Trophoblast cell (in vitro differentiated cells and primary cell): ENCODE measurements at regions not wholly inside any gene's neighbourhood (a gene's known extent, or its start where the extent isn't known, plus 50 kb on each side); places are given as distances from the start of the nearest gene placed in this dataset.
"Not testable (repeated sequence)": the region's sequence is repeated elsewhere in the genome, so short reads cannot be mapped to it uniquely, and the experiment has no call there.

Experiments
- DNase-seq, 2 donors: peaks; one replicate each; pipeline ENCODE4 v3.0.0-alpha.2; 2016
- H2AFZ ChIP-seq: 2 replicates; pipeline ENCODE4 v1.6.1; 2013; ENCODE audit warnings: low read length, moderate library complexity, mild to moderate bottlenecking; ENCODE audit not compliant: insufficient read depth, poor library complexity
- H2AK5ac ChIP-seq: 2 replicates; pipeline ENCODE4 v1.6.1; 2013; ENCODE audit warnings: mild to moderate bottlenecking, low read length
- H2BK120ac ChIP-seq: 2 replicates; pipeline ENCODE4 v1.6.1; 2013; ENCODE audit warnings: low read length, mild to moderate bottlenecking, moderate library complexity; ENCODE audit not compliant: insufficient read depth, poor library complexity
- H2BK12ac ChIP-seq: 2 replicates; pipeline ENCODE4 v1.6.1; 2013; ENCODE audit warnings: mild to moderate bottlenecking, low read length, moderate library complexity
- H2BK5ac ChIP-seq: 2 replicates; pipeline ENCODE4 v1.6.1; 2013; ENCODE audit warnings: low read length, low read depth, moderate library complexity, mild to moderate bottlenecking; ENCODE audit not compliant: poor library complexity
- H3K14ac ChIP-seq: 2 replicates; pipeline ENCODE4 v1.6.1; 2013; ENCODE audit warnings: mild to moderate bottlenecking, low read length
- H3K18ac ChIP-seq: 2 replicates; pipeline ENCODE4 v1.6.1; 2013; ENCODE audit warnings: mild to moderate bottlenecking, low read length
- H3K23ac ChIP-seq: 2 replicates; pipeline ENCODE4 v1.6.1; 2013; ENCODE audit warnings: low read length
- H3K27ac ChIP-seq: 2 replicates; pipeline ENCODE4 v1.5.1; 2013; ENCODE audit warnings: low read depth, mild to moderate bottlenecking, inconsistent platforms, low read length, moderate library complexity
- H3K27me3 ChIP-seq: 2 replicates; pipeline ENCODE4 v1.6.1; 2013; ENCODE audit warnings: inconsistent platforms, mild to moderate bottlenecking, low read length, moderate library complexity; ENCODE audit not compliant: insufficient read depth
- H3K36me3 ChIP-seq, 2 experiments: 1 replicate in 1 of 2; 2 replicates in 1 of 2; pipeline ENCODE4 v1.6.1; 2013; ENCODE audit warnings: low read length in 2 of 2, mild to moderate bottlenecking in 2 of 2, moderate library complexity in 1 of 2; ENCODE audit not compliant: insufficient read depth in 2 of 2, control insufficient read depth in 1 of 2
- H3K4ac ChIP-seq: 2 replicates; pipeline ENCODE4 v1.6.1; 2013; ENCODE audit warnings: low read depth, mild to moderate bottlenecking, low read length, moderate library complexity
- H3K4me1 ChIP-seq, 2 experiments: 1 replicate in 1 of 2; 2 replicates in 1 of 2; pipeline ENCODE4 v1.6.1; 2013; ENCODE audit warnings: low read length in 2 of 2, mild to moderate bottlenecking in 2 of 2, moderate library complexity in 1 of 2; ENCODE audit not compliant: insufficient read depth in 2 of 2, control insufficient read depth in 1 of 2
- H3K4me2 ChIP-seq: 2 replicates; pipeline ENCODE4 v1.6.1; 2013; ENCODE audit warnings: inconsistent platforms, mild to moderate bottlenecking, low read length, moderate library complexity
- H3K4me3 ChIP-seq: 2 replicates; pipeline ENCODE4 v1.5.1; 2013; ENCODE audit warnings: mild to moderate bottlenecking, low read depth, low read length, inconsistent platforms
- H3K79me1 ChIP-seq: one replicate; pipeline ENCODE4 v1.6.1; 2013; ENCODE audit warnings: low read length
- H3K79me2 ChIP-seq: 2 replicates; pipeline ENCODE4 v1.6.1; 2013; ENCODE audit warnings: low read length, mild to moderate bottlenecking; ENCODE audit not compliant: control insufficient read depth, insufficient read depth, poor library complexity
- H3K9ac ChIP-seq: 2 replicates; pipeline ENCODE4 v1.6.1; 2013; ENCODE audit warnings: mild to moderate bottlenecking, low read length
- H3K9me3 ChIP-seq: 2 replicates; pipeline ENCODE4 v1.6.1; 2013; ENCODE audit warnings: low read depth, mild to moderate bottlenecking, control low read depth, inconsistent platforms, low read length; ENCODE audit not compliant: insufficient read depth
- H4K12ac ChIP-seq: 2 replicates; pipeline ENCODE4 v1.6.1; 2013; ENCODE audit warnings: low read depth, mild to moderate bottlenecking, low read length, moderate library complexity
- H4K8ac ChIP-seq: 2 replicates; pipeline ENCODE4 v1.6.1; 2013; ENCODE audit warnings: low read depth, mild to moderate bottlenecking, low read length, moderate library complexity
- H4K91ac ChIP-seq: one replicate; pipeline ENCODE4 v1.6.1; 2013; ENCODE audit warnings: low read depth, mild to moderate bottlenecking, low read length, moderate library complexity
- WGBS: extraction: QIAGEN DNeasy Blood & Tissue Kit; methylation state at CpG from one replicate; pipeline ENCODE4 v1.1.7; 2013; ENCODE audit warnings: missing lambda C conversion rate; ENCODE audit not compliant: insufficient read length, insufficient coverage; ENCODE audit errors: extremely low coverage; 5-methylcytosine and 5-hydroxymethylcytosine counted together

DNA sequence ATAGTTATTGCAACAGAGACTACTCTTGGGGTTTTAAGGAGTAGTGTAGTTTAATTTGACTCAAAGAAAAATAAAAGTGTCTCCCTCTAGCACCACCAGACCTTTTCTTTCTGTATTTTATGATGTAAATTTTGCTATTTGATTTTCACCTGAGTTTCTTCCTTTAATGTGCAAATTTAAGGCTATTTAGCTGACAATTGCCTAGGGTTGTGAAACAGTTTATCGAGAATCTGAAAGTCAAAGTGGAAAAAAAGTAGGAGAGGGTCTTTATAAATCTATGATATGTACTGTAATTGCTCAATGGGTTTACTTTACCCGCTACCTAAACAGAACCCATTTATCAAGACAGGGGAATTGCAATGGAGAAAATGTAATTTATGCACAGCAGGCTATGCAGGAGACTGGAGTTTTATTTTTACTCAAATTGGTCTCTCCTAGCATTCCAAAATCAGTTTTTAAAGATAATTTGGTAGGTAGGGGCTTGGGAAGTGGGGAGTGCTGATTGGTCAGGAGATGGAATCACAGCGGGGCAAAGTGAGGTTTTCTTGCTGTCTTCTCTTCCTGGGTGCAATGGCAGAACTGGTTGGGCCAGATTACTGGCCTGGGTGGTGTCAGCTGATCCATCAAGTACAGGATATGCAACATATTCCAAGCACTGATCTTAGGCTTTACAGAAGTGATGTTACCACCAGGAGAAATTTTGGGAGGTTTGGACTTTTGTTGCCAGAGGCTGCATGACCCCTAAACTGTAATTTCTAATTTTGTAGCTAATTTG, 228.6 kb upstream of the TACR3 start:
- no CpG with 5 or more reads among the region's 3 CpGs for WGBS
- Histone ChIP-seq H3K36me3 (no peaks in the 10 kb centered on the region), H3K79me2 (no peaks in the 10 kb centered on the region), H2BK12ac (no peak overlapping the region), H3K9me3 (no peaks in the 10 kb centered on the region), H3K23ac (no peak overlapping the region), H2BK5ac (no peak overlapping the region), H4K8ac (peak overlapping the region; percentile 47), H3K18ac (no peak overlapping the region), H3K27ac (peak overlapping the region; percentile 26), H3K27me3 (no peaks in the 10 kb centered on the region), H3K79me1 (peaks cover 7% of the 10 kb centered on the region), H3K9ac (no peak overlapping the region), H4K12ac (no peak overlapping the region), H4K91ac (no peak overlapping the region), H3K4me1 (peaks cover 6 to 11% of the 10 kb centered on the region in 2 experiments), H3K4ac (no peak overlapping the region), H2BK120ac (no peak overlapping the region), H2AK5ac (no peak overlapping the region), H3K4me2 (peak overlapping the region; percentile 45), H3K14ac (no peak overlapping the region), H2AFZ (no peak overlapping the region), H3K4me3 (no peak overlapping the region)
- peak; percentile 33 to 73 for DNase-seq

DNA sequence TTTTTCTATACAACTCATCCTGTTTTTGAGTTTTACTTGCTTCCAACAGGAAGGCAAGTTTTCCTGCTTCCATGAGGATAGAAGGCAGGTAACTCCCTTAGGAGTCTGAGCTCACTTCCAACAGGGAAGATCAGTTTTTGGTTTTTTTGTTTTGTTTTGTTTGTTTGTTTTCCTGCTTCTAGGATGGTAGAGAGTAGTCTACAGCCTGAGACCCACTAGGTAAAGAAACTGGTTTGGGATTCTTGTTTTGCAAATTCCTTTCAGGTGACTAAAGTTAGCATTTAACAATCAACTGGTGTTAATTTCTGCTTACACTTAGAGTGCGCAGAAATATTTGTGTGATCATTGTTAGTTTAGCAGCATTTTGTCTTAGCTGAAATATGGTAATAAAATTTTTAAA, 227.8 kb upstream of the TACR3 start:
- H3K23ac ChIP-seq, result no peak overlapping the region
- no peak overlapping the region for H4K8ac ChIP-seq
- H3K27ac ChIP-seq, result peak overlapping the region; percentile 22
- H3K9ac ChIP-seq, result no peak overlapping the region
- H3K4ac ChIP-seq, result no peak overlapping the region
- H2BK12ac ChIP-seq, result no peak overlapping the region
- no peak overlapping the region for H3K4me3 ChIP-seq
- H3K14ac ChIP-seq, result no peak overlapping the region
- H4K91ac ChIP-seq, result no peak overlapping the region
- no peak overlapping the region for H2BK5ac ChIP-seq
- H3K9me3 ChIP-seq, result no peaks in the 10 kb centered on the region
- no CpG with 5 or more reads among the region's 1 CpG for WGBS
- H3K4me2 ChIP-seq, result no peak overlapping the region
- no peak overlapping the region for H2BK120ac ChIP-seq
- no peaks in the 10 kb centered on the region for H3K36me3 ChIP-seq
- H4K12ac ChIP-seq, result no peak overlapping the region
- peak in 1 of 2 donors; percentile 47 for DNase-seq
- H2AFZ ChIP-seq, result no peak overlapping the region
- no peak overlapping the region for H2AK5ac ChIP-seq
- no peaks in the 10 kb centered on the region for H3K79me2 ChIP-seq
- no peak overlapping the region for H3K18ac ChIP-seq
- no peaks in the 10 kb centered on the region for H3K27me3 ChIP-seq
- peaks cover 7% of the 10 kb centered on the region for H3K79me1 ChIP-seq
- peaks cover 6 to 11% of the 10 kb centered on the region in 2 experiments for H3K4me1 ChIP-seq

DNA sequence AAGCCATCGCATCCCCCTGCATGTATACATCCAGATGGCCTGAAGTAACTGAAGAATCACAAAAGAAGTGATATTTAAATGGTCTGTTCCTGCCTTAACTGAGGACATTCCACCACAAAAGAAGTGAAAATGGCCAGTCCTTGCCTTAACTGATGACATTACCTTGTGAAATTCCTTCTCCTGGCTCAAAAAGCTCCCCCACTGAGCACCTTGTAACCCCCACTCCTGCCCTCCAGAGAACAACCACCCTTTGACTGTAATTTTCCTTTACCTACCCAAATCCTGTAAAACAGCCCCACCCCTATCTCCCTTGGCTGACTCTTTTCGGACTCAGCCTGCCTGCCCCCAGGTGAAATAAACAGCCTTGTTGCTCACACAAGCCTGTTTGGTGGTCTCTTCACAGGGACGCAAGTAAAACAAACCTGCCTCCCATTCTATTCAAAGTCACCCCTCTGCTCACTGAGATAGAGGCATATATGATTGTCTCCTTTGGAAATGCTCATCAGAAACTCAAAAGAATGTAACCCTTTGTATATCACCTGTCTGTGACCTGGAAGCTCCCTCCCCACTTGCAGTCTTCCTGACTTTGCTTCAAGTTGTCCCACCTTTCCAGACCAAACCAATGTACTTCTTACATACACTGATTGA, 227.0 kb upstream of the TACR3 start:
- H3K27me3 ChIP-seq, H3K23ac ChIP-seq, H3K14ac ChIP-seq, H3K4ac ChIP-seq, H4K12ac ChIP-seq, H3K9me3 ChIP-seq, H3K79me2 ChIP-seq, H3K9ac ChIP-seq, H2AK5ac ChIP-seq, H3K36me3 ChIP-seq, H3K18ac ChIP-seq, H3K4me2 ChIP-seq, DNase-seq, H4K8ac ChIP-seq, H2AFZ ChIP-seq, H3K79me1 ChIP-seq, H3K4me3 ChIP-seq: not testable (repeated sequence)
- no CpG with 5 or more reads among the region's 3 CpGs for WGBS
- Histone ChIP-seq H2BK120ac (peak overlapping the region; percentile 66), H3K27ac (peak overlapping the region; percentile 22), H2BK12ac (peak overlapping the region; percentile 50), H3K4me1 (peaks cover 6 to 11% of the 10 kb centered on the region in 2 experiments), H4K91ac (peak overlapping the region; percentile 5), H2BK5ac (peak overlapping the region; percentile 31)

DNA sequence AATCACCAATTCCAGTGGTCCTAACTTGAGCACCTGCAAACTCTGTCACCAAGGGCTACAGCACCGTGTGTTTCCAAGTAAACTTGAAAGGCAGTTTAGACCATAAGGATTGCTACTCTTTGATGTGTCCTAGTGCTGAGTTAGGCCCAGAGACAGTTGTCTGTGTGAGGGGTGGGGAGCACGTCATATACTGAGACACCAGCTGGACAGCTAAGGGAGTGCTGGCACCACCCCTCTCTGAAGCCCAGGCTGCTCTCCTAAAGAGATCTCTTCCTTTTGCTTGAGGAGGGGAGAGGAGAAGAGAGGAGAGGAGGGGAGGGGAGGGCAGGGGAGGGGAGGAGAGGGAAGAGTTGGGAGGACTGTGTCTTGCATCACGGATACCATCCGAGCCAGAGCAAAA, 218.7 kb upstream of the TACR3 start:
- no peak overlapping the region for H3K4me3 ChIP-seq
- no peak overlapping the region for H4K12ac ChIP-seq
- H2AK5ac ChIP-seq, result no peak overlapping the region
- no peak overlapping the region for H3K18ac ChIP-seq
- no peak overlapping the region for H3K9ac ChIP-seq
- no peaks in the 10 kb centered on the region for H3K27me3 ChIP-seq
- no peak overlapping the region for H3K4me2 ChIP-seq
- no peak overlapping the region for H4K91ac ChIP-seq
- no peaks in the 10 kb centered on the region for H3K36me3 ChIP-seq
- no peak overlapping the region for H2AFZ ChIP-seq
- H2BK5ac ChIP-seq, result no peak overlapping the region
- H3K23ac ChIP-seq, result no peak overlapping the region
- WGBS, result no CpG with 5 or more reads among the region's 4 CpGs
- H3K79me2 ChIP-seq, result no peaks in the 10 kb centered on the region
- DNase-seq, result no peak
- no peak overlapping the region for H2BK12ac ChIP-seq
- H3K4ac ChIP-seq, result no peak overlapping the region
- no peak overlapping the region for H4K8ac ChIP-seq
- peaks cover 3% of the 10 kb centered on the region for H3K9me3 ChIP-seq
- no peak overlapping the region for H3K14ac ChIP-seq
- H3K79me1 ChIP-seq, result no peaks in the 10 kb centered on the region
- no peak overlapping the region for H2BK120ac ChIP-seq
- no peak overlapping the region for H3K27ac ChIP-seq
- no peaks in the 10 kb centered on the region for H3K4me1 ChIP-seq
